NCI-H2081 (cell line): ENCODE measurements at regions not wholly inside any gene's neighbourhood (a gene's known extent, or its start where the extent isn't known, plus 50 kb on each side); places are given as distances from the start of the nearest gene placed in this dataset.
A peak's percentile ranks its signal among the peaks of the same experiment; 100 is the strongest.
"Not testable (repeated sequence)": the region's sequence is repeated elsewhere in the genome, so short reads cannot be mapped to it uniquely, and the experiment has no call there.

ENCODE experiments used
- DNase-seq, 2 experiments: peaks; one replicate each; lab custom pipeline; 2025; lab: John Stamatoyannopoulos, UW

DNA sequence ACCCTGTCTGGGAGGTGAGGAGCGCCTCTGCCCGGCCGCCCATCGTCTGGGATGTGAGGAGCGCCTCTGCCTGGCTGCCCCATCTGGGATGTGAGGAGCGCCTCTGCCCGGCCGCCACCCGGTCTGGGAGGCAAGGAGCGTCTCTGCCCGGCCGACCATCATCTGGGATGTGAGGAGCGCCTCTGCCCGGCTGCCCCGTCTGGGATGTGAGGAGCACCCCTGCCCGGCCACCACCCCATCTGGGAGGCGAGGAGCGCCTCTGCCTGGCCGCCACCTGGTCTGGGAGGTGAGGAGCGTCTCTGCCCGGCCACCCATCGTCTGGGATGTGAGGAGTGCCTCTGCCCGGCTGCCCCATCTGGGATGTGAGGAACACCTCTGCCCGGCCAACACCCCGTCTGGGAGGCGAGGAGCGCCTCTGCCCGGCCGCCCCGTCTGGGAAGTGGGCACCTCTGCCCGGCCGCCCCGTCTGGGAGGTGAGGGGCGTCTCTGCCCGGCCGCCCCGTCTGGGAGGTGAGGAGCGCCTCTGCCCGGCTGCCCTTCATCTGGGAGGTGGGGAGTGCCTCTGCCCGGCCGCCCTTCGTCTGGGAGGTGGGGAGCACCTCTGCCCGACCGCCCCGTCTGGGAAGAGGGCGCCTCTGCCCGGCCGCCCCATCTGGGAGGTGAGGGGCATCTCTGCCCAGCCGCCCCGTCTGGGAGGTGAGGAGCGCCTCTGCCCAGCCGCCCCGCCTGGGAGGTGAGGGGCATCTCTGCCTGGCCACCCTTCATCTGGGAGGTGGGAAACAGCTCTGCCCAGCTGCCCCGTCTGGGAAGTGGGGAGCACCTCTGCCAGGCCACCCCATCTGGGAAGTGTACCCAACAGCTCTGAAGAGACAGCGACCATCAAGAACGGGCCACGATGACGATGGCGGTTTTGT, 399.7 kb downstream of the CAAP1 start:
- not testable (repeated sequence) for DNase-seq

DNA sequence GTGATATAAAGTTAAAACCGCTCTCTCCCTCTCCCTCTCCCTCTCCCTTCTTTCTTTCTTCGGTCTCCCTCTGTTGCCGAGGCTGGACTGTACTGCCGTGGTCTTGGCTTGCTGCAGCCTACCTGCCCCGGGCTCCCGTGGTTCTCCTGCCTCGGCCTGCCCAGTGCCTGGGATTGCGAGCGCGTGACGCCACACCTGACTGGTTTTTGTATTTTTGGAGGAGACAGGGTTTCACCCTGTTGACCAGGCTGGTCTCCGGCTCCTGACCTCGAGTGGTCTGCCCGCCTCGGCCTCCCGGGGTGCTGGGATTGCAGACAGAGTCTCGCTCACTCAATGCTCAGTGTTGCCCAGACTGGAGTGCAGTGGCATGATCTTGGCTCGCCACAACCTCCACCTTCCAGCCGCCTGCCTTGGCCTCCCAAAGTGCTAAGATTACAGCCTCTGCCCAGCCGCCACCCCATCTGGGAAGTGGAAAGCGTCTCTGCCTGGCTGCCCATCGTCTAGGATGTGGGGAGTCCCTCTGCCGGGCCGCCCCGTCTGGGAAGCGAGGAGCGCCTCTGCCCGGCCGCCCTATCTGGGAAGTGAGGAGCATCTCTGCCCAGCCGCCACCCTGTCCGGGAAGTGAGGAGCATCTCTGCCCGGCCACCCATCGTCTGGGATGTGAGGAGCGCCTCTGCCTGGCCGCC, 400.5 kb downstream of the CAAP1 start:
- DNase-seq, result not testable (repeated sequence)

DNA sequence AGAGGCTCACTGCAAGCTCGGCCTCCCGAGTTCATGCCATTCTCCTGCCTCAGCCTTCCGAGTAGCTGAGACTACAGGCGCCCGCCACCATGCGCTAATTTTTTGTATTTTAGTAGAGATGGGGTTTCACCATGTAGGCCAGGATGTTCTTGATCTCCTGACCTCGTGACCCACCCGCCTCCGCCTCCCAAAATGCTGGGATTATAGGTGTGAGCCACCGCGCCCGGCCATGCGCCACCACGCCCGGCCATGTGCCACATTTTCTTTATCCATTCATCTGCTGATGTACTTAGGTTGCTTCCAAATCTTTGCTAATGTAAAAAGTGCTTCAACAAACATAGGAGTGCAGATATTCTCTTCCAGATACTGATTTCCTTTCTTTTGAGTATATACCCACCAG, 408.6 kb downstream of the CAAP1 start:
- no peak for DNase-seq

DNA sequence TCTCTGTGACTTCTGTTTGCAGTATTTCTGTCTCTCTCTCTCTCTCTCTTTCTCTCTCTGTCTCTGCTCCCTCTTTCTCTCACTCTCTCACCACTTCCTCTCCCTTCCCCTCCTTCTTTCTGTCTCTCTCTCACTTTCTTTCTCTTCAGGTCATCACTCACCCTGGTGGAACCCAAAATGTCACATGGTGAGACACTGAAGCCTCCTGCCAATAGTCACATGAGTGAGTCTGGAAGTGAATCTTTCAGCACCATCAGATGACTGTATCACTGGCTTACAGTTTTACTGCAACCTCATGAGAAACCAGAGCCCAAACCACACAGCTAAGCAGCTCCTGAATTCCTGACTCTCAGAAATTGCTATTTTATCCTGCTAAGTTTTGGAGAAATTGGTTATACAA, 414.6 kb downstream of the CAAP1 start:
- DNase-seq, result no peak

DNA sequence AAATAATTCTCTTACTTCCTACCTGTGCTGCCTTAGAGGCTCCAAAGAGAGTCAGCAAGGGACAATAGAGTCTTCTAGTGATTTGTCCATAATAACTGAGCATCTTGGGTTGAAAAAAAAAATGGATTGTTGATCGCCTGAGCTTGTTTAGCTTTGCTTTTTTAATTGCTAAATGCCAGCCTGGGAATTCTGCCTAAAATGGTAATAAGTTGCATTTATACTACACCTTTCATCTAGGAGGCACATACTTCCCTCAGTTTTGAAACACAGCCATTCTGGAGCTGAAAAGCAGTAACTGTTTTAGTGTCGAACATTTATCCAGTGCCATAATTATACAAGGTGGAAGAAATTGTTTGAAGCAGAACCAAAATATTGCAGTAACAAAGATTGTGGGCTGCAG, 421.3 kb downstream of the CAAP1 start:
- DNase-seq, result no peak

DNA sequence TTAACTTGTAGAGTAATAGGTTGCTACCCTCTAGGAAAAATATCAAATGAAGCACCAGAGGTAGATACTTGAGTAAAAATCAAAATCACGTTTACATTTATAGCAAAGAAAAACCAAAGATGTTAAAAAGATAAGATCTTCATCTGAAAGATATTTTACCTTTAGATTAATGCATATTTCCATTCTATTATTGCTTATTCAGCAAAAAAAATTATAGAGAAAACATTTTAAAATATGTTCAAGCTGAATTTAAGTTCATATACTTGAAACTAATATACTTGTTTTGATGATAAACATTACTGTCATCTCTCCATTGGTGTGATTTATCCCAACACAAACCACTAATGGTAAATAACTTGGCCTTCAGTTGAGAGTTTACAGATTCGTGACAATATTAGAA, 422.3 kb downstream of the CAAP1 start:
- no peak for DNase-seq

DNA sequence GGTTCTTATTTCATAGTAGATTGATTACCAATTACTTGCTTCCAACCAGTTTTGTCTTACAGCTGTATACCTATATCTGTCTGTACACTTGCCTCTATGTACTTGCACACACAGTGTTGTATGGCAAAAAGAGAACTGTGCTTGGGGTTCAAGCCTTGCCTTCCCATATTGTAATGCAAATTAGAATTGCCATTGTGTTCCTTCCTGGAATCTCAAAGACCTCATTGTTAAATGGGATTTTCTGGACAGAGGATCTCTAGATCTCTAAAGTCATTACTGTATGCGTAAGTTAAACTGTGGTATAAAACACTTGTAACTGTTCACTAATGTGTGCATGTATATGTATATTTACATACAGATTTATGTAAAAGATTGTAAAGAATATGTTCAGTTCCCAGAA, 428.8 kb downstream of the CAAP1 start:
- no peak for DNase-seq

DNA sequence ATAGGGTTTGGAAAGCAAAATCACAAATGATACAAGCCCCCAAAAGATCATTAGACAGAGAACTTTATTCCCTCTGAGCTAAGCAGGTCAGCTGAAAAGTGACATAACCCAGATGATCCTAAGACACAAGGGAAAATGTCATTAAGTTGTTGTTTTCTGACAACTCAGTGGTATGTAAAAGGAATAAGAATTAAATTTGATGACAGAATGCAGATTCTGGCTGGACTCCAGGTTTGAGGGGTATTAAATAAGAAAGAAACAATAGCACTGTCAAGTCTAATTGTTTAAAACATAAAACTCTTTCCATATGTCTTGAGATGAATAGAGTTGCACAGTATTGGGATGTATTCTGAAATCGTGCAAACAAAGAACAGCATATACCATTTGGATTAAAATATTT, 429.9 kb downstream of the CAAP1 start:
- DNase-seq, result no peak

DNA sequence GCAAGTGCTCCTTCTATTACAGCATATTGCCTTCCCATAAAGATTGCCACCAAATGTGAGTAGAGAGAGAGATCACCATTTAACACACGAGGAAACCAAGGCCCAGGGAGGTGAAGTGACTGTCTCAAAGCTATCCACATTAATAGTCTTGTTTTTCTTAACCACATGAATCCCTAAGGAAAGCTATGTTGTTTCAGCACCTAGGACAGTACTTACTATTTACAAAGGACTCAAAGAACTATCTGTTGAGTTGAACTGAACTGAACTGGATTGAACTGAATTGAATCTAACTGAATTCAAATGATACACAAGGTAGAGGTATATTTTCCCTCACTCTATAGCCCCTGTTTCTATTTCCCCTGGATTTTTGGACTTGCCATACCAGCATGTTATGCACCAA, 430.4 kb downstream of the CAAP1 start:
- no peak for DNase-seq

DNA sequence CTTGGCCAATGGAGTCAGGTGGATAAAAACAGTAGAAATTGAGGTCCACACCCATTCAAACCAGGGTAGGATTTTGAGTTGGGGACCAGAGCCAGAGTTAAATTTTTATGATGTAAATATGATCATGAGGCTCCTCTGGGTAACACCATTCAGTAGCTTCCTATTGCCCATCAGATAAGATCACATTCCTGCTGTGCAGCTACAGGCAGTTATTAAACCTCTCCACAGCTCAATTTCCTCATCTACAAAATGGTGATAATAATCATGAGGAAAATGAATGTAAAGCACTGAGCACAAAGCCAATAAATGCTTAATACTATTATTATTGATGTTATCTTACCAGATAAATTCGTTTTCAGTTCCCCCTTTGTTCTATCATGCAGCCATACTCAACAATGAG, 432.0 kb downstream of the CAAP1 start:
- DNase-seq, result no peak

DNA sequence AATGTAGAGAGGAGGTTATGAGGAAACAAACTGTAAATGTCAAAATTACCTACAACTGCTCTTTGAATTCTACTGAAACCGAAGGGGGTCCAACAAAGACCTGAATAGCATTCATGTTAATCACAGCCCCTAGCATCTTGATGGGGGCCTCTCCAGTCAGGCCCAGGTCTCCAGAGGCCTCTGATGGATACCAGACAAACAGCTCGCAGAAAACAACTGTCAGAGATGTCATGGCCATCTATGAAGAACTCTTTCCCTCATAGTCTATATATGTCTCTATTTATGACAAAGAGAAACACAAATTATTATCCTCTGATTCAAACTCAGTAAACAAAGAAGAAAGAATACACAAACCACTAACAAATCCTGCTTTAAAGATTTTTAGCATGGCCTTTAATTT, 432.6 kb downstream of the CAAP1 start:
- DNase-seq, result no peak

DNA sequence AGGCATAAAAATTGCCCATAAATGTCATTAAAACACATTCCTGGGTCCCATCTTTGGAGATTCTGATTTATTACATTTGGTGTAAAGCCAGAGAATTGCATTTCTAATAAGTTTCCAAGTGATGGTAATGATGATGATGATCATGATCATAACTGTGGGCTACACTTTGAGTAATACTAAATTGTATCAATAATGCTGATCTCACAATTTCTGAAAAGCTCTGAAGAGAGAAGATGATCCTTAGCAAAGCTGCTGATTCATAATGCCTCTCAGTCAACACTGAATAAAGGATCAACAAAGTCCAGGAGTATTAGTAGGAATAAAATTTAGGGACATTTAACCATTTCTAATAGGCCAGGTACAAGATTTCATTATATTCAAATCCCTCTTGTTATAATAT, 434.5 kb downstream of the CAAP1 start:
- DNase-seq, result no peak

DNA sequence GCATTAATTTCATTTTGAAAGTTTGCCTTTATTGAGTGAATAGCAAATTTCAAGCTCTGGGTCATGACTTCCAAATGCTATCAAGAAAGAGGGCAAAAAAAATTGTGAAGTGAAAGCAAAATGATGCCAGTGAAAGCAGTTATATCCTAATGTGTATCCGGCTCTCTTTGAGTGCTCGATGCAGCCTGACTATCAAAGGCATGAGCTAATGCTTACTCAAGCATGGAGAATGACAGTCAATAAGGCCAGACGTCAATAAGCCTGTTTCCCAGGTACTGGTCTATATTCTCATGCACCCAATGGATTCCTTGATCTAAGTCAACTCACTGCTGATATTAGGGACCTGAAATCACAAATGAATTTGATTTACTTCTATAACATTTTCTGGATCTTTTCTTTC, 435.5 kb downstream of the CAAP1 start:
- no peak for DNase-seq

DNA sequence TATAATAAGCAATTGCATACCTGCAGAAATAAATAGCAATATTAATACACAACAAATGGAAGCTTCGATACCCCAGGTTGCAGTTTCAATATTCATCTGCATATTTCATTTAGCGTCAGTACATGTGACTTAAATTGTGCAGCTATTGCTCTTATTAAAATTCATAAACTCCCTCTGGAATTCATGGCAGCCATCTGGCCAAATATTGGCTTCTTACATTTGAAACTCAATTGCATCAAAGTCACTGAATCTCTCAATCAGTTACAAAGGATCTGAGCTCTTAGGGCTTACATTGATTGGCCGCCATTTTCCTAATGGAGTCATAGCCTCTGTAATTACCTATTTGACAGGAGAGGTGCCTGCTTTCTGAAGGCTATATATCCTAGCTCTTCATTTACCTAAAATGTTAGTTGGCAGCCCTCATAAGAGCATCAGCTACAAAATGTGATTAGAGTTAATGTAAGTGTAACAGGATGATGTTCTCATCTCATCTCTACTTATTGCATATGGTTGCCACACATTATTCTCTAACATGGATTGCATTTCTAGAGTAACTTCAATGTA, 453.5 kb downstream of the CAAP1 start:
- no peak for DNase-seq

DNA sequence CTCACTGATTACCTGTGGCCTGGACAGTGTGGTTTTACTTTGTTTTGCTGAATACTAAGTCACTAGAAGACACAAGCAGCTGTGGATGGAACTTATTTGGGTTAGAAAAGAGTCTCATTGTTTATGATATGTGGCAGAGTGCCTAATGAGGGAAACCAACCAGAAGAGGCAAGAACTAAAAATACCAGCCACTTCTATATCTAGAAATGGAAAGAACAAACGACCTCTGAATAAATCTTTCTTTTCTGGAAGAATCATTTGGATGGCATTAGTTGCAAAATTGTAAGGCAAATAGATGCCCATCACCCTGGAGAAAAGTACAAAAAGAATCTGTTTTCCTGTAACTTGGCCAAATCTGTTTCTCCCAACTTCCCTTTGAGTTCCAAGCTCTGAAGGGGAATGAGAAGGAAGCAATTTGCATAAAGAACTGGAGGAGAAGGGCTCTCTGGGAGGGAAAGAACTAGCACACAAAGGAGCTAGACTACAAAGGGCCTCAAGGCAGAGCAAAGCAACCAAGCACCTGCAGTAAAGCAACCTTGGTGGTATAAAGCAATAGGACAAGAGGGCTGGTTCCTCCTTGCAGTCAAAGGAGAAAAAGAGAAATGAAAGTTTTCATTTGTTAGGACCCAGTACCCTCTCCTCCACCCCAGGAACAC, 455.4 kb downstream of the CAAP1 start:
- no peak for DNase-seq

DNA sequence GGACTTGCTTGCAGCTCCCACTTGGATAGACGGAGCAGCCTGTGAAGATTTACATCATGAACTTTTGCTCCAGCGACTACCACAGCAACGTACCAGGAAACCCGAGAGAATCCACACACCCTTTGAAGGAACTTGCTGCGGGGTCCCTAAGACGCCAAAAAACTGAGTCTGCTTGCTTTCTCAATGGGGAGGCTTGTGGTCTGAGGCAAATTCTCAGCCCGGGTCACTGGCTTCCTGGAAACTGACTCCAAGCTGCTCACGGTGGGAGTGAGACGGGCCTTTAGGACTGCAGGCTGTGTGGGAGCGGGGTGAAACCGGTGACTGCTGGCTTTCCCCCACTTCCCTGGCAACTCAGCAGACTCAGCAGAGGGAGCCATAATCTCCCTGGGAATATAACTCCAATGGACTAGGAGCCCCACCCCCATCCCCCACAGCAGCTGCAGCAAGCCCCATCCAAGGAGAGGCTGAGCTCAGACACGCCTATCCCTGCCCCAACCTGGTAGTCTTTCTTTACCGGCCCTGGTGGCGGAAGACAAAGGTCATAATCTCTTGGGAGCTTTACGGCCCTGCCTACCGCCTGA, 466.0 kb downstream of the CAAP1 start:
- no peak for DNase-seq

DNA sequence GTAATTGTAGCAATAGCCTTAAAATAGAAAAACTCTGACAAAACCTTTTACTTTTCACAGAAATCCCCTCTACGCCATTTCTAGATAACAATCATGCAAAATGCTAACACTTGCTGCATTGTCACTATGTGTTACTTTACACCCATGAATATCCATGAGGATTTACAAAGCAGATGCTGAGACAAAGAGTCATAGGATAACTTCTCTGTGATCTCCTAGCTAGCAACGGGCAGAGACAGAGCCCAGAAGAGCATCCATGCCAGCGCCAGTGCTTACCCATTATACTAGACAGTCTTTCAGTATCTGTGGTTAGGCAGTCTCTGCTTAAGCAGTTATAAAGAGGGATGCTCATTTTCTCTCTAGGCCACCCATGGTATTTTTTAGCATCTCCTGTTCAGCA, 474.1 kb downstream of the CAAP1 start:
- no peak for DNase-seq

DNA sequence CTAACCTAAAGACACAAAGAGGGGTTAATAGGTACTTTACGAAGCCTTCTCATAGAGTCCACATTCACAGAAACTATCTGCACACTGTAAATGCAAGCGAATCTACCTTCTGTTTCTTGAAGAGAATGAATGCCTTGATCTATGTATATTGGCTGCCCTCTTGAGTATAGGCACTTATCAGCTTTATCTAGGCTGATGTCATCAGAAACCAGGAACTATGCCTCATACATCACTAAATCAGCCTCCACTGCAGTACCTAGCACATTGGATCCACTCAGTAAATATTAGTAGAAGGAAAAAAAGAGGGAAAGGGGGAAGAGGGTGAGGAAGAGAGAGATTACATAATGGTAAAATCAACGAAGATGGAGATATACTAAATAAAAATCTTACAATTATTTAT, 477.1 kb downstream of the CAAP1 start:
- DNase-seq, result peak in 1 of 2 experiments; percentile 22

DNA sequence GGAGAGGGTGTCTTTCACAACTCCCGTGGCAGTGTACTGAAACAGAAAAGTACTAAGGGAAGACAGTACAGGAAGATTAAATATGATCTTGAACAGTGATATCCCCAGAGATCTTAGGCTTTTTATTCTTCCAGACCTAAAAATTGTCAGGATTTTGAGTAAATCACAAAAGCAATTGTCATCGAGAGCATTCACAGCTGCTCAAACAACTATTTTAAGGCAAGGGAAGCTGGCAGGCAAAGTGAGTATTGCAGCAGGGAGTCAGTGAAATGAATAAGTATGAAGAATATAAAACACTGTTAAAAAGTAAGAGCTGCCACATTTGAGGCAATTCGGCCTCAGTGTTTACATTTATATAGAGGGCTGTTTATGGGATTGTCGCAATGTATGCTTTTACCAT, 479.0 kb downstream of the CAAP1 start:
- peak; percentile 87 to 94 for DNase-seq

DNA sequence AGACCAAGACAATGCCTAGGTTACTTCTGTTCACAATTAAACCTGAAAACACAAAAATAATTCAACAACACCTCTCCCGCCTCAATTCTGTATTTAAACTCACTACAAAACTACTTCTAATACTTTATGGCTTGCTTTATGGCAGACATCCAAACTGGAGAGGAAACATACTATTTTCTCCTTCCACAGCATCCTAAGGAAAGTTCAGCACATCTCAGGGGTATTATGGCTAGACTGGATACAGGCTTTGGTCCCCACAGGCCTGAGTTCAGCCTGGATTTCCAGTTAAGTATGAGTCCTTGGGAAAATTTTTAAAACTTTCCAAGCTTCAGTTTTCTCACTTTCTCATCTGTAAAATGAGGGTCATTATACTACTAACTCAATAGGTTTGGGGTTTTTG, 480.2 kb downstream of the CAAP1 start:
- no peak for DNase-seq

DNA sequence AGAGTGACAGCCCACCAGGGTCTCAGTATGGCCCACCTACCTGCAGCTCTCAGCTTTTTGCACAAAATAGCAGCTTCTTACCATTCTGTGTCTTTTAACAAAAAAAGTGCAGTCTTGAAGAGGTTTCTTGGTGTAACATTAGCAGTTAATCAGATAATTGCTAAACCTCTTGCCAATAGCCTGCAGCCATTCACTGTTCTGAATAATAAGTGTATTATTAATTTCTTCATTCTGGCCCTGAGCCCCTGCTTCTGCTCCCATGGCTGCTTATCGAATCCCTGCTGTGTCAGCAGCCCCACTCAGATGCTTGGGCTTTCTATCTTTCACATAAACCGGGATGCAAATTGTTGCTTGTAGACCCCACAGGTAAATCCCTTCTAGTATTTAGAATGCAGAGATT, 485.9 kb downstream of the CAAP1 start:
- DNase-seq, result no peak

DNA sequence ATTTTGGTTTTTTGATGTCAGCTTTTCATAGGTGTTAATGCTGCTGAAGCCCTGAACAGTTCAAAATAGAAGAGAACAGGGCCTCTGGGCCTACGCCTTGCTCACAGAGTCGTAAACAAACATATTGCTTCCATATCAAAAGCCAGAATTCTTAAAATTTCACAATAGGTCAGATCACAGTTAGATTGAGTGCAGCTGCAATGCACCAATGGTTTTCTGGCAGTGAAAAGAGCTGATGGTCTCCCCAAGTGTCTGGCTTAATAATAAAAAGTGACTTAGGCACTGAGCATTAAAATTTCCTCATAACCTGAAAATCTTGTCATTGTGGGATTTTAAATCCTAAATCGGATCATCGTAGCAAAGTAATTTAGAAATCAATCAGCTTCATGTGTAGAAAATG, 493.0 kb downstream of the CAAP1 start:
- no peak for DNase-seq
